OCI-LY1 (cell line): ENCODE measurements at regions not wholly inside any gene's neighbourhood (a gene's known extent, or its start where the extent isn't known, plus 50 kb on each side); places are given as distances from the start of the nearest gene placed in this dataset.

Source experiments
- H2AFZ ChIP-seq: fragments of 200-600 bp; sonication (generic), shearing (Covaris generic); 2 replicates; pipeline ENCODE4 v1.6.0; 2014; ENCODE audit warnings: antibody characterized with exemption, mild to moderate bottlenecking, low read length
- H3F3A ChIP-seq: fragments of 200-600 bp; sonication (generic), shearing (Covaris generic); 2 replicates; pipeline ENCODE4 v1.6.0; 2014; ENCODE audit warnings: mild to moderate bottlenecking, antibody characterized with exemption, low read length, moderate library complexity; ENCODE audit not compliant: insufficient read depth
- H3K27ac ChIP-seq: fragments of 200-600 bp; sonication (generic); 2 replicates; pipeline ENCODE4 v1.5.1; 2014; ENCODE audit warnings: low read length, mixed run types, mild to moderate bottlenecking, low read depth; ENCODE audit not compliant: poor library complexity, severe bottlenecking
- H3K27me3 ChIP-seq: fragments of 200-600 bp; sonication (generic); 2 replicates; pipeline ENCODE4 v1.6.0; 2014; ENCODE audit warnings: antibody characterized with exemption, mild to moderate bottlenecking, low read length, moderate library complexity; ENCODE audit not compliant: insufficient read depth
- H3K36me3 ChIP-seq: fragments of 200-600 bp; sonication (generic); 2 replicates; pipeline ENCODE4 v1.6.1; 2014; ENCODE audit warnings: mild to moderate bottlenecking, antibody characterized with exemption, low read length, moderate library complexity, mixed read lengths; ENCODE audit not compliant: insufficient read depth
- H3K4me1 ChIP-seq: fragments of 200-600 bp; sonication (generic); 2 replicates; pipeline ENCODE4 v1.5.1; 2014; ENCODE audit warnings: mild to moderate bottlenecking, low read length, moderate library complexity; ENCODE audit not compliant: insufficient read depth, severe bottlenecking
- H3K4me2 ChIP-seq: fragments of 200-600 bp; sonication (generic), shearing (Covaris generic); 2 replicates; pipeline ENCODE4 v1.6.1; 2014; ENCODE audit warnings: low read length
- H3K4me3 ChIP-seq: fragments of 200-600 bp; sonication (generic); 2 replicates; pipeline ENCODE4 v1.5.1; 2014; ENCODE audit warnings: low read length, low read depth, mild to moderate bottlenecking, mixed read lengths; ENCODE audit not compliant: poor library complexity, severe bottlenecking
- H3K79me2 ChIP-seq: fragments of 200-600 bp; shearing (Covaris generic); 2 replicates; pipeline ENCODE4 v1.6.1; 2016; ENCODE audit warnings: mixed run types, low read length, mixed read lengths; ENCODE audit not compliant: insufficient read depth
- H3K9ac ChIP-seq: fragments of 200-600 bp; sonication (generic), shearing (Covaris generic); 2 replicates; pipeline ENCODE4 v1.6.1; 2014; ENCODE audit warnings: mild to moderate bottlenecking, low read length, mixed read lengths
- H3K9me2 ChIP-seq: fragments of 200-600 bp; sonication (generic), shearing (Covaris generic); 2 replicates; pipeline ENCODE4 v1.6.1; 2014; ENCODE audit warnings: low read depth, mild to moderate bottlenecking, low read length, mixed read lengths
- H3K9me3 ChIP-seq: fragments of 200-600 bp; shearing (Covaris generic); 2 replicates; pipeline ENCODE4 v1.6.1; 2014; ENCODE audit warnings: low read length, mixed read lengths
- H4K20me1 ChIP-seq: fragments of 200-600 bp; sonication (generic), shearing (Covaris generic); 2 replicates; pipeline ENCODE4 v1.6.0; 2016; ENCODE audit warnings: mild to moderate bottlenecking, low read length; ENCODE audit not compliant: insufficient read depth
- EZH2 ChIP-seq: fragments of 200-600 bp; sonication (generic), shearing (Covaris generic); IDR thresholded peaks from 2 replicates; pipeline ENCODE4 v1.8.0; 2017; ENCODE audit warnings: borderline replicate concordance, mixed run types, mild to moderate bottlenecking, antibody characterized with exemption, low read length, moderate library complexity, mixed read lengths
- TF ChIP-seq, protein P1 (sequence below): fragments of 200-600 bp; sonication (generic), shearing (Covaris generic); IDR thresholded peaks from 2 replicates; pipeline ENCODE4 v1.5.1; 2017; ENCODE audit warnings: mild to moderate bottlenecking, antibody characterized with exemption, low read length, moderate library complexity, mixed read lengths

DNA sequence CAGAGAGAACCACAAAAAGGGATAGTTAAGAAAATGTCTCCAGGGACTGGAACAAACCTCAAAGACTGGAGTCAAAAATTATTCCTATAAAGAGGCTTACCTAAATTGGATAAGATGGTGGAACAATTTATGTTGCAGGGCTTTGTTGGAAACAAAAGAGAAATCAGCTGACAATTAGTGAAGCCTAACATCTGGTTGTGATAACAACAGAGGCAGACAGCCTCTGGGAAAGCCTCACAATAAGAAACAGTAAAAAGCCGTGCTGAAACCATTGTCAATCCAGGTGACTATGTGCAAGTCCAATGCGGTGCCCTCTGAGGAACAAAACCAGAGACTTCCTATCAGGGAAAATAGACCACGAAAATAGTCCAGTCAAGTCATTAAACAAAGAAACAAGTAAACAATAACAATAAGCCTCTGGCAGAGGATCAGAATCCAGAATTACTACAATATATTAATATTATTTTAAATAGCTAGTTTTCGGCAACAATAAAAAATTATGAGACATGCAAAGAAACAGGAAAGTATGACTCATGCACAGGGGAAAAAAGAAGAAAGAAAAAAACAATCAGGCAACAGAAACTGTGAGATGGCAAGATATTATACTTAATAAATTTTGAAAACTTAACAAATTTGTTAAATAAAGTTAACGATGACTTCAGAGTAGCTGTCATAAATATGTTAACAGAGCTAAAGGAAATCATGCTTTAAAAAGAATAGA lies 99.7 kb upstream of the RXFP2 start:
- Histone ChIP-seq H4K20me1 (no peaks in the 10 kb centered on the region), H2AFZ (no peak overlapping the region)

DNA sequence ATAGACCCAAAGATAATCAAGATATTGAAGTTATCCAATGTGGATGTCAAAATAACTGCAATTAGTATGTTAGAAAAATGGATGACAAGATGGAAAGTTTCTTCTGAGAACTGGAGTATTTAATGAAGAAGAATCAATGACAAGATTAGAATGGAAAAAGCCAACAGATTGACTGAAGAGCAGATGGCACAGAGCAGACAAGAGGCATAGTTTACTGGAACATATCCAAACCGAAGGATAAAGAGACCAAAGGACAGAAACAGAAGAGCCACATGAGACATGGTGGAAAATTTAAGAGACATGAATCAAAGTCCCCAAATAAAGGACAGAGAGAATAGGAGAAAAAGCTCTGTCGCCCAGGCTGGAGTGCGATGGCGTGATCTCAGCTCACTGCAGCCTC lies 89.6 kb upstream of the RXFP2 start:
- Histone ChIP-seq H3K4me2 (no peak overlapping the region), H3K27me3 (no peaks in the 10 kb centered on the region), H3K4me3 (no peak overlapping the region), H3K9ac (no peak overlapping the region), H2AFZ (no peak overlapping the region), H3K9me2 (no peaks in the 10 kb centered on the region), H3K79me2 (no peaks in the 10 kb centered on the region), H3K27ac (no peak overlapping the region), H3F3A (no peaks in the 10 kb centered on the region), H3K4me1 (no peaks in the 10 kb centered on the region), H3K9me3 (no peaks in the 10 kb centered on the region), H4K20me1 (no peaks in the 10 kb centered on the region), H3K36me3 (no peaks in the 10 kb centered on the region)
- TF ChIP-seq, protein P1, sequence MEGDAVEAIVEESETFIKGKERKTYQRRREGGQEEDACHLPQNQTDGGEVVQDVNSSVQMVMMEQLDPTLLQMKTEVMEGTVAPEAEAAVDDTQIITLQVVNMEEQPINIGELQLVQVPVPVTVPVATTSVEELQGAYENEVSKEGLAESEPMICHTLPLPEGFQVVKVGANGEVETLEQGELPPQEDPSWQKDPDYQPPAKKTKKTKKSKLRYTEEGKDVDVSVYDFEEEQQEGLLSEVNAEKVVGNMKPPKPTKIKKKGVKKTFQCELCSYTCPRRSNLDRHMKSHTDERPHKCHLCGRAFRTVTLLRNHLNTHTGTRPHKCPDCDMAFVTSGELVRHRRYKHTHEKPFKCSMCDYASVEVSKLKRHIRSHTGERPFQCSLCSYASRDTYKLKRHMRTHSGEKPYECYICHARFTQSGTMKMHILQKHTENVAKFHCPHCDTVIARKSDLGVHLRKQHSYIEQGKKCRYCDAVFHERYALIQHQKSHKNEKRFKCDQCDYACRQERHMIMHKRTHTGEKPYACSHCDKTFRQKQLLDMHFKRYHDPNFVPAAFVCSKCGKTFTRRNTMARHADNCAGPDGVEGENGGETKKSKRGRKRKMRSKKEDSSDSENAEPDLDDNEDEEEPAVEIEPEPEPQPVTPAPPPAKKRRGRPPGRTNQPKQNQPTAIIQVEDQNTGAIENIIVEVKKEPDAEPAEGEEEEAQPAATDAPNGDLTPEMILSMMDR, result no peak
- no peak for TF ChIP-seq EZH2

More for the DNA sequence above, 99.7 kb upstream of the RXFP2 start:
- TF ChIP-seq, protein P1, result no peak
- TF ChIP-seq EZH2, result no peak
- no peaks in the 10 kb centered on the region for H3K36me3 ChIP-seq
- no peaks in the 10 kb centered on the region for H3K9me3 ChIP-seq
- no peak overlapping the region for H3K4me3 ChIP-seq
- no peak overlapping the region for H3K27ac ChIP-seq
- no peaks in the 10 kb centered on the region for H3K79me2 ChIP-seq
- H3F3A ChIP-seq, result no peaks in the 10 kb centered on the region
- H3K4me1 ChIP-seq, result no peaks in the 10 kb centered on the region
- no peaks in the 10 kb centered on the region for H3K27me3 ChIP-seq
- no peaks in the 10 kb centered on the region for H3K9me2 ChIP-seq
- H3K9ac ChIP-seq, result no peak overlapping the region
- H3K4me2 ChIP-seq, result no peak overlapping the region

DNA sequence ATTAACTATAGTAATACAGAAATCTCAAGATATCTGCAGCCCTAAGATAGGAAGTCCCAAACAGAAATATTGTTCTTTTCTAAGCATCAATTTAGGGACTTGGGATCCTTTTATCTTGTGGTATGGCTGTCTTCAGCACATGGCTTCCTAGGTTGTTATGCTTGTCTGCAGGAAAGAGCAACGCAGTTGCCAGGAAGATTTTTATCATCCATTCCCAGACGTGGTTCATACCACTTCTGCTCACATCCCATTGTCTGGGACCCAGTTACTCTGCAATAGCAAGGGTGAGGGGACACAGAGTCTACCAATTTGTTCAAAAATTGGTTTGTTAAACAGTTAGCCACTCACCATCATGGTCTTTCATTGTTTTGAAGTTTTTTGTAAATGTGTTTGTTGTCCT lies 85.6 kb upstream of the RXFP2 start:
- Histone ChIP-seq H3K4me3 (no peak overlapping the region), H3K27ac (no peak overlapping the region), H3K79me2 (no peaks in the 10 kb centered on the region), H3K4me2 (no peak overlapping the region), H3F3A (no peaks in the 10 kb centered on the region), H4K20me1 (no peaks in the 10 kb centered on the region), H3K4me1 (no peaks in the 10 kb centered on the region), H3K27me3 (no peaks in the 10 kb centered on the region), H3K9ac (no peak overlapping the region), H3K9me2 (no peaks in the 10 kb centered on the region), H3K36me3 (no peaks in the 10 kb centered on the region), H2AFZ (no peak overlapping the region), H3K9me3 (no peaks in the 10 kb centered on the region)
- no peak for TF ChIP-seq EZH2
- TF ChIP-seq, protein P1, result no peak
